Hematopoietic multipotent progenitor cell (in vitro differentiated cells): ENCODE measurements at regions not wholly inside any gene's neighbourhood (a gene's known extent, or its start where the extent isn't known, plus 50 kb on each side); places are given as distances from the start of the nearest gene placed in this dataset.

Source experiments
- DNase-seq, 3 donors: peaks; one replicate each; pipeline ENCODE4 v3.0.0-alpha.2; 2011 to 2015; ENCODE audit warnings: low read depth in 2 of 3, low spot score in 2 of 3

DNA sequence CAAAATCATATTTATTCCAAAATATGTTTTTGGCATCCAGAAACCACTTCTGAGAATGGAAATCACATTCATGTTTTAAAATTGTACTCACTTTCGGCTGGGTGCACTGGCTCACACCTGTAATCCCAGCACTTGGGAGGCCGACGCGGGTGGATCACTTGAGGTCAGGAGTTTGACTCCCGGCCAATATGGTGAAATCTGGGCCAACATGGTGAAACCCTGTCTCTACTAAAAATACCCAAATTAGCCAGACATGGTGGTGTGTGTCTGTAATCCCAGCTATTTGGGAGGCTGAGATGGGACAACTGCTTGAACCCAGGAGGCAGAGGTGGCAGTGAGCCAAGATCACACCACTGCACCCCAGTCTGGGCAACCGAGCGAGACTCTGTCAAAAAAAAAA, 580.7 kb downstream of the MAFB start:
- no peak for DNase-seq

DNA sequence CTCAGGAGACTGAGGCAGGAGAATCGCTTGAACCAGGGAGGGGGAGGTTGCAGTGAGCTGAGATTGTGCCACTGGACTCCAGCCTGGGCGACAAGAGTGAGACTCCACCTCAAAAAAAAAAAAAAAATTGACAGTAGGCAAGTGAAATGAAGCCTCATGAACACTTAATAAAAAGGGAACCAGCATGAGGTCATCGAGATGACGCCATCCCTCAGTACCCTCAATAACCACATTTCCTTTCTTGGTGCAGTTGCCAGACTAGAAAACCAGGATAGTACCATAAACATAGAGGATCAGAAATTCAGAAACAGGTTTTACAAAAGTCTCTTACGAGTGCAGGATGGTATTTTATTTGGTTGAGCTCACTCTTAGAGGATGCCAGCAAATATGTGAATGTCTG, 584.1 kb downstream of the MAFB start:
- DNase-seq = no peak

DNA sequence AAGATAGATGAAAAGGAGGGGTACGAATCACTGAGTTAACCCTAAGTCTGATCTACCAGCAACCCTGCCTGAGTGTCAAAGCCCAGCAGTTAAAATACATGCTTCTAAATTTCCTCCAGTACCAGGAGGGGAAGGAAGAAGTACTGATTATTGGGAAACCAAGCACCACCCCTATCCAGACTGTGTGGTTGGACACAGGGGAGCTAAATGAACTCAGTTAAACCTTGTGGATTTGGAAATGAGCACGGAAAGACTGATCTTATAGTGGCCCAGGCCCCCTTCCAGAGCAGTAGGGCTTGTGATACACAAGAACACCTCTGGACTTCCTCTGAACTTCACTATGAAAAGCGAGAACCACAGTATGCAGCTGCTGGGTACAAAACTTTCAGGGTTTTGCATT, 585.6 kb downstream of the MAFB start:
- no peak for DNase-seq

DNA sequence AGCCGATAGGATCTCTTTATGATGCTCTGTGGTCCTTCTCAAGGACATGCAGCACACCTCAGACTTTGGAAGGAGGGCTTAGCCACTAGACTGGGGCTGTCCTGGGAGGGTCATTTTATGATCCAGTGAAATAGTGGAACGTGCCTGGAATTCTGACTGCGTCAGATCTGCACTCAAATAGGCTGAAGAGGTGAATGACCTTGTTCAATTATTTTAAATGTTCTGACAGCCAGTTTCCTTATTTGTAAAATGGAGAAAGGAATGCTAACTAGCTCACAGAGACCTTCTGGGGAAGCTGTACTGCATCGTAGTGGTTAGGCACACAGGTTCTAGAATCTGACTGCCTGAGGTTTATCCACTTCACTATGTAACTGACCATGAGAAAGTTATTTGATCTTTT, 587.5 kb downstream of the MAFB start:
- no peak for DNase-seq

DNA sequence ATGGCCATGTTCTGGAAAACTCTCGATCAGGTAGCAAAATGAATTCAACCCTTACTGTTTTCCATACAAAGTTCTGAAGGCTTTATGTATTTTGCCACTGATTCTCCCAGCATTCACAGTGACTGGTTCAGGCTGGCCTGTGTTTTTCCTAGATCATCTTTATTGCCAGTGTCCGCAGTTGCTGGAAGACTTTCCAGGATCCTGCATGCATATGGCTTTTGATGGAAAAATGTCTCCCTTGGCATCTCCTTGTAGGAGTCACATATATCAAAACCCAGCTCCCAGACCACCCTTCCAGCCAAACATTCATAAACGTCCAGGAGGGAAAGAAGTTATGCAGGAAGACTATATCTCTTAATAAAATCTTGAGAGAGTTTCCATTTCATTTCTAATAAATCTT, 588.8 kb downstream of the MAFB start:
- DNase-seq = no peak

DNA sequence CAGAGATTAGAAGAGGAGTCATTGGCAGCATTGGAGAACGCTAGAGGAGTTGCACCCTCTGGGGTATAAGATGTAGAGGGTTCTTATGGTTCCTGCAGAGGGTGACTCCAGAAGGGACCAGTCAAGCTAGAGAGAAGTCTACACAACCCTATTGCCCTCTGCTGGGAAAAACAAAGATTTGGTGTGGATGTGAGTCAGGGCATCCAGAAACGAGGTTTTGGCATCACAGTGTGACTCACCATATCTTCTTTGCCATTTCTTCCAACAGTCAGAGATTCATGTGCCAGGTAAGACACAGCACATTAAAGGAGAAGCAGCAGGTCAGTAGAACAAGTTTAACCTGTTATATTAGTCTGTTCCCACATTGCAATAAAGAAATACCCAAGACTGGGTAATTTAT, 598.8 kb downstream of the MAFB start:
- no peak for DNase-seq

DNA sequence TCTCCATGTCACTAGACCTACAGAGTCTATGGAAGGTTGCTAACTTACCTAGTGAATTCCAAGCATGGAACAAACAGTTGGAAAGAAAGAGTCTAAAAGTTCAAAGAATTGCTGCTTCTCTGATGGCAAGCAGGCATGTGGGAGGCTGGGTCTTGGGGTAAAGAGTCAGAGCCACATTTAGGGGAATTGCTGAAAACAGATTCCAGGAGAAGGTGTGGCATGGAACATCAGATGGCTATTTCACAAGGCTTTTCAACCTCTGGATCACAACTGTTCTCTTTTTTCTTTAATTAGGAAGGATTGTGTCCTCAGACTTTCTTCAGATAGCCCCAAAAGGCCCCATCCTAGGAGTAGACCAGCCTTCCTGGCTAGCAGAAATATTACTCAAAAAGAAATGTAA, 601.5 kb downstream of the MAFB start:
- no peak for DNase-seq

DNA sequence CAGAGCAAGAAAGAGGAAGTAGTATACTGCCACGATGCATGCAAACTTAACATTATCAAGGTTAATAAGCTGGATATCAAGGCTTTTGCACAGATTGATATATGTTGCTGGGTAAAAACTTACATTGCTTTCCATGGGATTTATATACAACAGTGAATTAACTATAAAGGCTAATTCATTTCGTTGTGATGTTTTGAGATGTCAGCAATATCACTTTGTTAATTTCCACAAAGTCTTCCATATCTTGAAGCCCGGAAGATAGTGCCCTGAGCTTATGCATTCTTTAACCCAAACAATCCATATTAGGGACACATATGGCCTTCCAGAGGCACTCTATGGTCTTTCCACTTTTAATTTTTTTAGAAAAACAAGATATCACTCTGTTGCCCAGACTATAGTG, 603.5 kb downstream of the MAFB start:
- DNase-seq = no peak

DNA sequence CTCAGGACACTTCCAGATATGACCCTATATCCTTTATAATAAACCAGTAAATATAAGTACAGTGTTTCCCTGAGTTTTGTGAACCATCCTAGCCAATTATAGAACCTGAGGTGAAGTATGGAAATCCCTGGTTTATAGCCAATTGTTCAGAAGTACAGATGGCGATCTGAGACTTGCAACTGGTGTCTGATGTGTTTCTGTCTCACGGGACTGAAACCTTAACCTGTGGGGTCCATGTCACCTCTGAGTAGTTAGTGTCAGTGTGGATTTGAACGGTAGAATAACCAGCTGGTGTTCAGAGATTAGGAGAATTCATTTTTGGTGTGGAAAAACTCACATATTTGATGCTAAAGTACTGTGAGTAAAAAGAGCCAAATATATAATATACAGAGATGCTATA, 606.6 kb downstream of the MAFB start:
- DNase-seq = no peak

DNA sequence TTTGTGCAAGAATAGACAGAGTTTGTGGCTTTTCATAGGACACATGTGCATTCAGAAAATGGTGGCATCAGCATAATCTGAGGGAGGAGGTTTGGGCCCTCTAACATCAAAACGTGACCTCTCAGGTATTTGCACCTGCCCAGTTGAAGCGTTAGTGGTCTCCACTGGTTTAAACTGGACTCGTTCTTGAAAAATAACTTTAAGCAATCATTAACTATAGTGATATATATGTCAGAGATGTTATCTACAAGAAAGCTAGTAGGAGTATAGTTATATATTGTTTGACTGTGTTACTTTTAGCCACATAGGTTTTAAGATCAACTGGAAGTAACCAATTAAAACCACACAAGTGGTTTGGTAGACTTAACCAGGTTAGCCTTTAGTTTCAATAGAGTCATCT, 607.4 kb downstream of the MAFB start:
- no peak for DNase-seq

DNA sequence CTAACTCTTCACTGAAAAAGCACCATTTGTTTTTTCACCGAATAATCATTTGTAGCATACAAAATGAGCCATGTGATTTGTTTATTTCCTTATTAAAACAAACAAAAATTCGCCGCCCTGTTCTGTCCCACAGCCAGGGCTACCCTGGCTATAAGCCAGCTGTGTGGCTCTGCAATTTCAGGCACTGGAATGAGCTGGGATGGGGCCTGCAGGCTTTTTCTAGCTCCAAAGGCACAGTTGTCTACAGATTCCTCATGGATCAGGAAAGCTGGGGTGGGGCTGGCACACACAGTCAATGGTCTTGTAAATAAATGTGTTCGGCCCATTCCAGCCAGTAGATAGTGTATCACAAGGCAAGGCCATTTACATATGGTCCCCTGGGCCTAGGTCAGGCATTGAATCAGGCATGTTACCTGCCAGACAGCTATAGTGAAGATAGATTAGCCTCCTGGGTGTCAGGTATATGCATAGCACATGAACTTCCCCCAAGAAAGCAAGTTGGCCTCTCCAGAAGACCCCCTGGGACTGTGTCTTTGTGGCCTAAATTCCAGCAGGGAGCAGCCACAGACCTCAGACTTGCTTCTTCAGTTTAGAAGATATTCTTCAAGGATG, 608.9 kb downstream of the MAFB start:
- no peak for DNase-seq

DNA sequence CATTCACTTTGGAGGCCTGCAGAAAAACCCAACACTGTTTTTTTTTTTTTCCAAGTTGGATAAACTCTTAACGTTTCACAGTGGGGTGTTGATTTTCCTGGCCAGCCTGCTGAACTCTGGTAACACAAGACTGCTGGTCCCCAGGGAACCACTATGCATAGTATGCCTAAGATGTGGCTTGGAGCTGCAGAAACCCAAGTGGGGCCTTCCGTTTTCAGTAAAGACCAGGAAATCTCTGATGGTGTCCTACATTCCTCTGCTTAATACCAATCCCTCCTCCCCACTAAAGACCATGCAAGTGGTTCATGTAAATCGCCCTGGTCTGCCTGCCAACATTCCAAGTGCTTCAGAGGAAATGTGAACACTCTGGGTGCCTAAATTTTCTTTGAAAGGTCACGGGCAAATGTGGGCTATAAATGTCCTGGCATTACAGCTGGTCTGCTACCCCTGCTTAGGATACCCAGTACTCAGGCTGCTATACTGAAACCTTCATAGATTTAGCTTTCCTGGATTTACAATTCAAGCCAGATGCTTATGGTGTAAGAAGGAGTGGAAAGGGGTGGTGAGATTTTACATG, 615.4 kb downstream of the MAFB start:
- DNase-seq = no peak

DNA sequence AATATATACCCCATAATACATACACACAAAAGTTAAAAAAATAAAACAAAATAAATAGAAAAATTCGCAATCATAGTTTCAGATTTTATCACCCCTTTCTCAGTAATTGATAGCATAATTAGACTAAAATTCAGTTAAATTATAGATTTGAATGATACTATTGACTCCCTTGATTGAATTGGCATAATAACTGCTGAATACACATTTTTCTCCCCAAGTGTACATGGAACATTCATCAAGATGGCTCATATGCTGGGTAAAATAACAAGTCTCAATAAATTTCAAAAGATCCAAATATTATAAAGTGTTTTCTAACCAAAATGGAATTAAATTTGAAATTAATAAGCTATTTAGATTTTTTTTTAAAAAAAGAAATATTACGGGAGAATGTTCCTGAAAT, 616.1 kb downstream of the MAFB start:
- DNase-seq = no peak

DNA sequence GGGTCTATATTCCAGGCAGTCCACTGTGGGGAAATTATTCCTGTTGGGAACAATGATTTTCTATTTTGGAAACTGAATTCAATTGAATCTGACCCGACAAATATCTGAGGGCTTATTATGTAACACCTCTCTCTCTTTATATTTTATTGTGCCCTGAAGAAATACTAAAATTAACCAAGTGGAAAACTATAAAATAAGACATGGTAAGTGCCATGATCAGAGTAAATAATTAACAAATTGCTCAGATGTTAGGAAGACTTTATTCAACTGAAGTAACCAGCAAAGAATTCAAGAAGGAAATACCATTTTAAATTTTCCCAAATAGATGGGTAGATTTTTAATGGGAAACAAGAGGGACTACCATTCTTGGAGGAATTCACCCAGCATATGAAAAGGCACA, 632.9 kb downstream of the MAFB start:
- no peak for DNase-seq

DNA sequence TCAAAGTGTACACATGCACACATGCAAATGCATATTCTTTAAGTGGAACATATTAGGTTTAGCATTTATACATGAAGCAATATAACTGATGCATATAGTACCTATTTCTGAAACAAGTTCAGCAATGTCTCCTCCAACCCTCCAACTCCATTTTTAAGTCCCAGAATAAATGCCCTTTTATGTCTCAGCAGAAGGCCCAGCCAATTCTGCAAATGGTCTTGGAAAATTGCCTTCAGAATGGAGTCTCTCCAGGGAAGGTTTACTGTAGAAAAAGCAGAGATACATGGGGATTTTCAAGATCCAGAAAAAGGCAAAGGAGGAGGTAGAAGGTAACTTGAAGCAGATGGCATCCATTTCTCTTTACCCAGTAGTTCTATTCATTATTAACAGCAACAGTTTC, 633.3 kb downstream of the MAFB start:
- no peak for DNase-seq

DNA sequence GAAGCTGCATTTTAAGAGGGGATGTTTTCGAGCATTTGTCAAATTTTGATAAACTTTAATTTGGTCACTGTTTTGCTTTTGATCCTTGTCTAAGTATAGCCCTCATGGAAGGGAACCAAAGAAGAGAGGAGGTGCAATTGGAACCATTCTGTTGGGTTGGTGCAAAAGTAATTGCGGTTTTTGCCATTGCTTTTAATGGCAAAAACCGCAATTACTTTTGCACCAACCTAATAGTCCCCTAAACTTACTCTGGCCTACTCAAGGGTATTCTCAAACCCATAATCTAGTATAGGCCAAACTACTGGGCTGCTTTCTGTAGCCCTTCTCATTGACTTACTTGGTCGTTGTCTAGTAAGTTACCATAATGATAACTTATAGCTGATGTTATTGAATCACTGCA, 634.7 kb downstream of the MAFB start:
- no peak for DNase-seq

DNA sequence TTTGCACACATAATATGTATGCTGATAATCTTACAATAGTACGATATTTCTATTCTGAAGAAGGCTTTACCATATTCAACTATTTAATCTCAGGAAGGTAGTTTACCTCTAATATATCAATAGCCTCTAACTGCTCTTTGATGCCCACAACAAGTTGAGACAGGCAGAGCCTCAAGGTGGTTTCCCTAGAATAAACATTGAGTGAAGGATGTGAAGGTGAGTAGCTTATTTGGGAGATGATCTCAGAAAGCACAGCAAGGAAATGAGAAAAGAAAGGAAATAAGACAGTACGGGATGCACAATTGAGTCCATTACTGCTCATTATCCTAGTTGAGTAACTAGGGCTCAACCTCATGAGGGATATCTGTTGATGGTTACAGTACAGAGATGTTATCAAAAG, 638.4 kb downstream of the MAFB start:
- DNase-seq = no peak

DNA sequence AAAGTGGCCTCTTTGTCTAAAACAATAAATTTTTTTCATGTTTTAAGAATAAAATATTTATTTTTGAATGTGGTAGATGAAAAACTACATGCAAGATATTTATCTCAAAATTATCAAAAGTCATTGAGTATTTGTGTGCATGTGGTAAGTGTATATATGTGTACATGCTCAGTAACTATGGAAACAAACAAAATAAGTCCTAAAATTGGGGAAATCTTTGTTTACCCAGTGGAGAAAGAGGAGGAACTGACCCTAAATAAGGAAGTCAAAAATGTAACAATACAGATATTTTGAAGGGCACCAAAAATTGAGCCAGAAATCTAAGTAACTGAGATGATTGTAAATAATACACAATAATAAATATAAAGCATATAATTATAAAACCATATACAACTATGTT, 639.2 kb downstream of the MAFB start:
- DNase-seq = no peak

DNA sequence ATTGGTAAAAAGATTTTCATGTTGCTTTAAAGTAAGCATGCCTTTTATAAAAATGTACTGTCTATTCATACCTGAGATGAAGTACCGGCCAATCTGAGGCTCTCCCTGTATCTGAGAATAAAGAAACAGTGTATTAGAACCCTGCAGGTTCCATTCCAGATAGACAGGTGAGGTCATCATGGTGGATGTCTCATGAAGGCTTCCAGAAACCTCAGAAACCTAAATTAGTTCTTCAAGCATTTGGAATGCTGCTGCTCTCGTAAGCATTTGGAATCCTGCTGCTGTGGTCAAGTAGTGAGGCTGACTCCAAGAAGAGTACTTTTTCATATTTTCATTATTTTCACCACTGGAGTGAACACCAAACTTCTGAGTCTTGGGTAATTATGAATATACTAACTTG, 642.3 kb downstream of the MAFB start:
- DNase-seq = no peak

DNA sequence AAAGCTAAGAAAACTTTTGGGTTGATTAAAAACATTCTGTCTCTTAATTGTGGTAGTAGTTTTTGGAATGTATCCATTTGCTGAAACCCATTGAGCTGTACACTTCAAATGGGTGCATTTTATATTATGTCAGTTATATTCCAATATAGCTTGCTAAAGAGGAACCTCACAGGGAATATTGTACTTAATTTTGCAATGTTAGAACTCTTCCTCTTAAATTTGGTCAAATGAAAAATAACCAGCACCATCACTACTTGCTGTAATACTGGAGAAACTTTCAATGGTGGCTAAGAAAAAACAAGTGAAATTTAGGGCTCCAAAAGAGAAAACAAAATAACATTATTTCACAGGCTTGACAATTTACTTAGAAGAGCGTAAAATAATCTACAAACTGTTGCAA, 651.5 kb downstream of the MAFB start:
- no peak for DNase-seq

DNA sequence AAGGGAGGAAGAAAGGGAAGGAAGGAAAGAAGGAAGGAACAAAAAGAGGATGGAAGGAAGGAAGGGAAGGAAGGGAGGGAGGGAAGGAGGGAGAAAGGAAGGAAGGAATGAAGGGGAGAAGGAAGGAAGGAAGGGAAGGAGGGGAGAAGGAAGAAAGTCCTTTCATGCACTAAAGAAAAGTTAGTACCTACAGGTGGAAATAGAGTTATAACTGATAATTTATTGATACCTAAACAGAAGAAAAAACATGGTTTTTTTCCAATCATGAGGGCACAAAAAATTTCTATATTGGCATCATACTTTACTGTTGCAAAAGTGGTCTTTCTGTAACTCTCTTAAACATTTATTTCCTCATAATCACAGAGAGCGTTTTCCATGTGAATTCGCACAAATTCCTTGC, 659.4 kb downstream of the MAFB start:
- DNase-seq = no peak

DNA sequence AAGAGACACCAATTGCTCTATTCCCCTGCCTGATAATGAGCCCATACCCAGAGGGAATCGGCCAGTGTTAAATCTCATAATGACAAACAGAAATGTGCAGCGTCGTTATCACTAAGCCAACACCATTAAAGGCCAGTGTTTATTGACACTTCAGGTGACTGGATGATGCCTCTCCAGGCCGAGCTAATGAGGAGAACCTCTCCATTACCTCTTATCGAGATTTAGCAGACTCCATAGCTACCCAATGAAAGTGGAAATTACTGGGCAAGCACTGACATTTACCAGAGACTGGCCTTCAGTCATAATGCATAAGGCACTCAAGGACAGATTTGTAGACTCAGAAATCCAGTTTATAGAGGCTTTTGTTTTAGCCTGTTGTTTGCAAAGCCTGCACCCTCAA, 669.5 kb downstream of the MAFB start:
- DNase-seq = no peak

DNA sequence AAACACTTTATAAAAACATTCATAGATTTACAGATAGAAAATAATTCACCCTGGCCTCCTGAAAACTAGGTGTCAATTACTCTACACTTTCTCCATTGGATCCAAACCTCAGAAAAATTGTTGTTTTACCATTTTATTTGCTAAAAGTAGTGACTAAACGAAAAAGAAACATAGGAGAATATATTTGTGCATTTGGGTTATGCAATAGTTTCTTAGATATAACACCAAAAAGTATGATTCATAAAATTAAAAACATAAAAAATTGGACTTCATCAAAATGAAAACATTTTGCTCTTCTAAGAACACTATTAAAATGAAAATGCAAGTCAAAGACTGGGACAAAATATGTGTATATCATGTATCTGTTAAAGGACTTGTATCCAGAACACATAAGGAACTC, 671.3 kb downstream of the MAFB start:
- DNase-seq = no peak
